RWPE2 (cell line): ENCODE measurements at regions not wholly inside any gene's neighbourhood (a gene's known extent, or its start where the extent isn't known, plus 50 kb on each side); places are given as distances from the start of the nearest gene placed in this dataset.

Experiments
- ATAC-seq: fragments of 200-7000 bp; cut with Tn5 transposase; 3 replicates; pipeline ENCODE4 v1.9.1; 2021; ENCODE audit warnings: low read depth
- DNase-seq: peaks from one replicate; pipeline ENCODE4 v3.0.0-alpha.2; 2020; ENCODE audit warnings: low spot score
- H3K27ac ChIP-seq: fragments of 450-650 bp; 2 replicates; pipeline ENCODE4 v1.5.1; 2017; ENCODE audit warnings: mild to moderate bottlenecking; ENCODE audit not compliant: poor library complexity, severe bottlenecking
- H3K27me3 ChIP-seq: fragments of 250-450 bp; sonication (Bioruptor Pico); 2 replicates; pipeline ENCODE4 v1.5.1; 2021; ENCODE audit warnings: mild to moderate bottlenecking, moderate library complexity; ENCODE audit not compliant: insufficient read depth, poor library complexity, severe bottlenecking
- H3K36me3 ChIP-seq: fragments of 250-450 bp; sonication (Bioruptor Pico); 2 replicates; pipeline ENCODE4 v1.5.1; 2020; ENCODE audit warnings: low read depth, mild to moderate bottlenecking, moderate library complexity
- H3K4me1 ChIP-seq: fragments of 250-450 bp; sonication (Bioruptor Pico); 2 replicates; pipeline ENCODE4 v1.5.1; 2021; ENCODE audit warnings: mild to moderate bottlenecking, moderate library complexity; ENCODE audit not compliant: insufficient read depth, poor library complexity, severe bottlenecking
- H3K4me3 ChIP-seq: fragments of 250-450 bp; sonication (Bioruptor Pico); 2 replicates; pipeline ENCODE4 v1.5.1; 2021; ENCODE audit warnings: mild to moderate bottlenecking, moderate library complexity; ENCODE audit not compliant: severe bottlenecking
- H3K9me3 ChIP-seq: fragments of 250-450 bp; sonication (Bioruptor Pico); 2 replicates; pipeline ENCODE4 v1.5.1; 2021; ENCODE audit warnings: mild to moderate bottlenecking, moderate library complexity; ENCODE audit not compliant: severe bottlenecking
- TF ChIP-seq, protein P1 (sequence below): fragments of 450-650 bp; IDR thresholded peaks from one replicate; pipeline ENCODE4 v1.5.1; 2017; ENCODE audit warnings: mild to moderate bottlenecking, moderate library complexity; ENCODE audit not compliant: poor library complexity, severe bottlenecking

DNA sequence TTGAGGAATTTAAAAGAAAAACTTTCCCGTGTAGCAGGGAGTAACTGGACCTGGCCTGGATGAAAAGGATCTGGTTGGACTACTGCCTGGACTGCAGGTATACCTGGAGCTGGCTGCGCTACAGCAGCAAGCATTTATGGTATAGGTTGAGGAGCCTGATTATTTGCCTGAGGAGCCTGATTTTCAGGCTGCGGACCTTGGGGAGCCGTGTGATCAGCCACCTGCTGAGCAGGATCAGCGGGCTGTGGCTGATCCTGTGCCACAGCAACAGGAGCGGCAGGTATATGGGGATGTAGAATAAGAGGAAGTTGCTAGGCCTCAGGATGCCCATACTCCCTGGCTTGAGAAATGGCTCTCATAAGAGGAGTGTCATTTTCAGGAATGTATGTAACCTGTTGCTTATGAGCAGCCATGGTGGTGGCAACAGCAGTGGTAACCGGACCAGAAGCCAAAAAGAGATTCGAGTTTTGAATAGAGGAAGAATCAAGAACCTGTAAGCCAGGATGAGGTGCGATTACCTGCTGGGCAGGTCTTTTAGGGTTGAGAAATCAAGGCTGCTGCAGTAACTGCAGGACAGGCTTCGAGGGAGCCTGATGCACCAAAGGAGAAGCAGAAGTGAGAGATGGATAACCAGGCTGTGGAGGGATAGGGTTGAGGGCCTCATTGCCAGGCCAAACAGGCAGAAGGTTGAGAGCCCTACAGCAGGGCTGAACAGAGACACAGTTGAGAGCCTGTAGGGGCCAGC lies 60.9 kb upstream of the ARL4D start:
- no peaks in the 10 kb centered on the region for H3K9me3 ChIP-seq
- DNase-seq = no peak
- no peak overlapping the region for H3K27ac ChIP-seq
- ATAC-seq = no peak; the same call in 2 of the 3 replicates
- no peaks in the 10 kb centered on the region for H3K36me3 ChIP-seq
- no peaks in the 10 kb centered on the region for H3K4me1 ChIP-seq
- no peaks in the 10 kb centered on the region for H3K27me3 ChIP-seq
- TF ChIP-seq, protein P1, sequence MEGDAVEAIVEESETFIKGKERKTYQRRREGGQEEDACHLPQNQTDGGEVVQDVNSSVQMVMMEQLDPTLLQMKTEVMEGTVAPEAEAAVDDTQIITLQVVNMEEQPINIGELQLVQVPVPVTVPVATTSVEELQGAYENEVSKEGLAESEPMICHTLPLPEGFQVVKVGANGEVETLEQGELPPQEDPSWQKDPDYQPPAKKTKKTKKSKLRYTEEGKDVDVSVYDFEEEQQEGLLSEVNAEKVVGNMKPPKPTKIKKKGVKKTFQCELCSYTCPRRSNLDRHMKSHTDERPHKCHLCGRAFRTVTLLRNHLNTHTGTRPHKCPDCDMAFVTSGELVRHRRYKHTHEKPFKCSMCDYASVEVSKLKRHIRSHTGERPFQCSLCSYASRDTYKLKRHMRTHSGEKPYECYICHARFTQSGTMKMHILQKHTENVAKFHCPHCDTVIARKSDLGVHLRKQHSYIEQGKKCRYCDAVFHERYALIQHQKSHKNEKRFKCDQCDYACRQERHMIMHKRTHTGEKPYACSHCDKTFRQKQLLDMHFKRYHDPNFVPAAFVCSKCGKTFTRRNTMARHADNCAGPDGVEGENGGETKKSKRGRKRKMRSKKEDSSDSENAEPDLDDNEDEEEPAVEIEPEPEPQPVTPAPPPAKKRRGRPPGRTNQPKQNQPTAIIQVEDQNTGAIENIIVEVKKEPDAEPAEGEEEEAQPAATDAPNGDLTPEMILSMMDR = no peak
- no peak overlapping the region for H3K4me3 ChIP-seq

GRCh38 chr17:43334738-43335402 lies 63.9 kb upstream of the ARL4D start:
- no peaks in the 10 kb centered on the region for H3K4me1 ChIP-seq
- no peaks in the 10 kb centered on the region for H3K9me3 ChIP-seq
- DNase-seq (no peak), ATAC-seq (no peak)
- H3K4me3 ChIP-seq = no peak overlapping the region
- no peak overlapping the region for H3K27ac ChIP-seq
- H3K27me3 ChIP-seq = no peaks in the 10 kb centered on the region
- H3K36me3 ChIP-seq = no peaks in the 10 kb centered on the region
- TF ChIP-seq, protein P1 = no peak

- Histone ChIP-seq H3K4me3 (no peak overlapping the region), H3K36me3 (no peaks in the 10 kb centered on the region), H3K4me1 (peaks cover under 1% of the 10 kb centered on the region), H3K27me3 (no peaks in the 10 kb centered on the region), H3K27ac (no peak overlapping the region), H3K9me3 (no peaks in the 10 kb centered on the region)
- TF ChIP-seq, protein P1 = no peak
- no peak for ATAC-seq
- DNase-seq = no peak
Measured at GRCh38 chr17:43333433-43333943, 65.3 kb upstream of the ARL4D start.

GRCh38 chr17:43332230-43332629 lies 66.6 kb upstream of the ARL4D start:
- H3K4me1 ChIP-seq = peaks cover 13% of the 10 kb centered on the region
- no peak overlapping the region for H3K4me3 ChIP-seq
- no peak overlapping the region for H3K27ac ChIP-seq
- H3K36me3 ChIP-seq = no peaks in the 10 kb centered on the region
- no peaks in the 10 kb centered on the region for H3K27me3 ChIP-seq
- ATAC-seq = no peak
- no peak for DNase-seq
- H3K9me3 ChIP-seq = no peaks in the 10 kb centered on the region
- TF ChIP-seq, protein P1 = no peak
